WERI-Rb-1 (cell line): ENCODE measurements at regions not wholly inside any gene's neighbourhood (a gene's known extent, or its start where the extent isn't known, plus 50 kb on each side); places are given as distances from the start of the nearest gene placed in this dataset.

Source experiments
- DNase-seq: peaks from one replicate; pipeline ENCODE4 v3.0.0-alpha.2; 2020
- H3K27ac ChIP-seq: fragments of 250-450 bp; sonication (Bioruptor Pico); 2 replicates; pipeline ENCODE4 v1.5.1; 2020; ENCODE audit warnings: mild to moderate bottlenecking, moderate library complexity
- H3K27me3 ChIP-seq: fragments of 250-450 bp; sonication (Bioruptor Pico); 2 replicates; pipeline ENCODE4 v1.5.1; 2021; ENCODE audit warnings: mild to moderate bottlenecking, low read depth, moderate library complexity; ENCODE audit not compliant: insufficient read depth, severe bottlenecking
- H3K36me3 ChIP-seq: fragments of 250-450 bp; sonication (Bioruptor Pico); 2 replicates; pipeline ENCODE4 v1.5.1; 2020; ENCODE audit warnings: mild to moderate bottlenecking, moderate library complexity
- H3K4me3 ChIP-seq: 2 replicates; pipeline ENCODE4 v1.5.1; 2011; ENCODE audit warnings: low read depth, mild to moderate bottlenecking, control low read depth, low read length
- H3K9me3 ChIP-seq: fragments of 250-450 bp; sonication (Bioruptor Pico); 2 replicates; pipeline ENCODE4 v1.5.1; 2021; ENCODE audit warnings: mild to moderate bottlenecking, moderate library complexity; ENCODE audit not compliant: severe bottlenecking
- TF ChIP-seq, protein P1 (sequence below): IDR thresholded peaks from 2 replicates; pipeline ENCODE4 v1.5.1; 2011; ENCODE audit warnings: low read depth, mild to moderate bottlenecking, control low read depth, inconsistent platforms, low read length

GRCh38 chr10:4568731-4569130 is 257.3 kb upstream of the AKR1E2 start:
- Histone ChIP-seq H3K27me3 (no peaks in the 10 kb centered on the region), H3K27ac (no peak overlapping the region), H3K9me3 (no peaks in the 10 kb centered on the region), H3K4me3 (no peak overlapping the region; the same call in 1 of the 2 replicates), H3K36me3 (no peaks in the 10 kb centered on the region)
- peak; percentile 19 for DNase-seq
- TF ChIP-seq, protein P1, sequence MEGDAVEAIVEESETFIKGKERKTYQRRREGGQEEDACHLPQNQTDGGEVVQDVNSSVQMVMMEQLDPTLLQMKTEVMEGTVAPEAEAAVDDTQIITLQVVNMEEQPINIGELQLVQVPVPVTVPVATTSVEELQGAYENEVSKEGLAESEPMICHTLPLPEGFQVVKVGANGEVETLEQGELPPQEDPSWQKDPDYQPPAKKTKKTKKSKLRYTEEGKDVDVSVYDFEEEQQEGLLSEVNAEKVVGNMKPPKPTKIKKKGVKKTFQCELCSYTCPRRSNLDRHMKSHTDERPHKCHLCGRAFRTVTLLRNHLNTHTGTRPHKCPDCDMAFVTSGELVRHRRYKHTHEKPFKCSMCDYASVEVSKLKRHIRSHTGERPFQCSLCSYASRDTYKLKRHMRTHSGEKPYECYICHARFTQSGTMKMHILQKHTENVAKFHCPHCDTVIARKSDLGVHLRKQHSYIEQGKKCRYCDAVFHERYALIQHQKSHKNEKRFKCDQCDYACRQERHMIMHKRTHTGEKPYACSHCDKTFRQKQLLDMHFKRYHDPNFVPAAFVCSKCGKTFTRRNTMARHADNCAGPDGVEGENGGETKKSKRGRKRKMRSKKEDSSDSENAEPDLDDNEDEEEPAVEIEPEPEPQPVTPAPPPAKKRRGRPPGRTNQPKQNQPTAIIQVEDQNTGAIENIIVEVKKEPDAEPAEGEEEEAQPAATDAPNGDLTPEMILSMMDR, result no peak

GRCh38 chr10:4568086-4568485 is 257.9 kb upstream of the AKR1E2 start:
- Histone ChIP-seq H3K27me3 (no peaks in the 10 kb centered on the region), H3K36me3 (no peaks in the 10 kb centered on the region)
- TF ChIP-seq, protein P1, result no peak

DNA sequence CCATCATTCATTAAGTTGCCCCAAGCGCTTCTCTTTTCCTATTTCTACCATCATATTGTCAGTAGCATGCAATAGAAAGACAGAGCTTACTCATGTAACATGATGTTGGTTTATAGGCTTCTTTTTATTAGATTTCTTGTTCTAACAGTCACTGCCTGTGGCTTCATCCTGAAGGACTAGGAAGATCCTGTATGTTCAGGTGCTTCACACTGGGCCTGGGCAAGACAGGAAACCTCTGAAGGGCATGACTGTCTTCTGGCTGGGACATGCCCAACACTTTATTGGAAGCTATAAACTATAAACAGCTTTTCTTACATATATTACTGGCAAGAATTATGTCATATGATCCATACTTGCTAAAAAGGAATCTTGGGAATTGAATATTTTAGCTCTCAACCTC is 258.4 kb upstream of the AKR1E2 start:
- TF ChIP-seq, protein P1, result no peak
- no peaks in the 10 kb centered on the region for H3K27me3 ChIP-seq

More at GRCh38 chr10:4568086-4568485, 257.9 kb upstream of the AKR1E2 start:
- Histone ChIP-seq H3K27ac (no peak overlapping the region), H3K9me3 (no peaks in the 10 kb centered on the region), H3K4me3 (no peak overlapping the region)
- no peak for DNase-seq

GRCh38 chr10:4566011-4566410 is 260.0 kb upstream of the AKR1E2 start:
- Histone ChIP-seq H3K9me3 (no peaks in the 10 kb centered on the region), H3K4me3 (no peak overlapping the region), H3K36me3 (no peaks in the 10 kb centered on the region), H3K27ac (no peak overlapping the region), H3K27me3 (no peaks in the 10 kb centered on the region)
- no peak for DNase-seq
- TF ChIP-seq, protein P1, result no peak

More for the DNA sequence above, 258.4 kb upstream of the AKR1E2 start:
- no peaks in the 10 kb centered on the region for H3K9me3 ChIP-seq
- DNase-seq, result no peak
- H3K4me3 ChIP-seq, result no peak overlapping the region
- no peak overlapping the region for H3K27ac ChIP-seq
- H3K36me3 ChIP-seq, result no peaks in the 10 kb centered on the region

- no peak for DNase-seq
- Histone ChIP-seq H3K27me3 (no peaks in the 10 kb centered on the region), H3K27ac (no peak overlapping the region), H3K36me3 (no peaks in the 10 kb centered on the region), H3K9me3 (no peaks in the 10 kb centered on the region), H3K4me3 (no peak overlapping the region)
- TF ChIP-seq, protein P1, result no peak
Measured at GRCh38 chr10:4561296-4561695, 264.7 kb upstream of the AKR1E2 start.

GRCh38 chr10:4557469-4557868 is 268.5 kb upstream of the AKR1E2 start:
- no peak for DNase-seq
- TF ChIP-seq, protein P1, result no peak
- no peaks in the 10 kb centered on the region for H3K36me3 ChIP-seq
- H3K9me3 ChIP-seq, result no peaks in the 10 kb centered on the region
- H3K27ac ChIP-seq, result no peak overlapping the region
- no peak overlapping the region for H3K4me3 ChIP-seq
- H3K27me3 ChIP-seq, result no peaks in the 10 kb centered on the region
